ENCODE measurements at regions not wholly inside any gene's neighbourhood (a gene's known extent, or its start where the extent isn't known, plus 50 kb on each side); places are given as distances from the start of the nearest gene placed in this dataset.
"Not testable (repeated sequence)": the region's sequence is repeated elsewhere in the genome, so short reads cannot be mapped to it uniquely, and the experiment has no call there.

- H3K4me3 ChIP-seq (ENCODE audit: low read depth, low read length) = no peak overlapping the region
- CTCF ChIA-PET = no interaction called here
- no peak for DNase-seq (ENCODE audit: low read depth, low spot score)
- POLR2A ChIA-PET = no interaction called here
- TF ChIP-seq CTCF (IDR thresholded peaks at IDR 0.05; ENCODE audit: insufficient read depth, low read length, missing control alignments) = no peak
Observed at GRCh38 chr16:77046206-77046605, 144.8 kb upstream of the MON1B start.

GRCh38 chr16:77048085-77048484 is 142.9 kb upstream of the MON1B start:
- ChIA-PET POLR2A (no interaction called here), CTCF (no interaction called here)
- TF ChIP-seq CTCF (IDR thresholded peaks at IDR 0.05; ENCODE audit: insufficient read depth, low read length, missing control alignments) = no peak
- H3K4me3 ChIP-seq (ENCODE audit: low read depth, low read length) = no peak overlapping the region
- no peak for DNase-seq (ENCODE audit: low read depth, low spot score)

- no peak for DNase-seq (ENCODE audit: low read depth, low spot score)
- CTCF ChIA-PET = no interaction called here
- TF ChIP-seq CTCF (IDR thresholded peaks at IDR 0.05; ENCODE audit: insufficient read depth, low read length, missing control alignments) = no peak
- POLR2A ChIA-PET = no interaction called here
- H3K4me3 ChIP-seq (ENCODE audit: low read depth, low read length) = no peak overlapping the region
Observed at GRCh38 chr16:77049577-77049976, 141.4 kb upstream of the MON1B start.

GRCh38 chr16:77056597-77056996 is 134.4 kb upstream of the MON1B start:
- CTCF ChIA-PET; H3K4me3 ChIP-seq (ENCODE audit: low read depth, low read length); POLR2A ChIA-PET; DNase-seq (ENCODE audit: low read depth, low spot score): not testable (repeated sequence)

GRCh38 chr16:77057161-77057774 is 133.7 kb upstream of the MON1B start:
- TF ChIP-seq CTCF (IDR thresholded peaks at IDR 0.05; ENCODE audit: insufficient read depth, low read length, missing control alignments) = no peak
- POLR2A ChIA-PET = no interaction called here
- no peak overlapping the region for H3K4me3 ChIP-seq (ENCODE audit: low read depth, low read length)
- CTCF ChIA-PET = no interaction called here
- DNase-seq (ENCODE audit: low read depth, low spot score) = no peak

- ChIA-PET CTCF (no interaction called here), POLR2A (no interaction called here)
- DNase-seq (ENCODE audit: low read depth, low spot score) = no peak
- no peak overlapping the region for H3K4me3 ChIP-seq (ENCODE audit: low read depth, low read length)
- no peak for TF ChIP-seq CTCF (IDR thresholded peaks at IDR 0.05; ENCODE audit: insufficient read depth, low read length, missing control alignments)
Observed at GRCh38 chr16:77059446-77059845, 131.5 kb upstream of the MON1B start.

- TF ChIP-seq CTCF (IDR thresholded peaks at IDR 0.05; ENCODE audit: insufficient read depth, low read length, missing control alignments) = no peak
- ChIA-PET CTCF (no interaction called here), POLR2A (no interaction called here)
- H3K4me3 ChIP-seq (ENCODE audit: low read depth, low read length) = no peak overlapping the region
- DNase-seq (ENCODE audit: low read depth, low spot score) = no peak
Observed at GRCh38 chr16:77060614-77061013, 130.4 kb upstream of the MON1B start.
